Stimulated activated naive CD4-positive, alpha-beta T cell treated with Interleukin-2 at 50 U/mL for 16 hours (primary cell): ENCODE measurements at regions not wholly inside any gene's neighbourhood (a gene's known extent, or its start where the extent isn't known, plus 50 kb on each side); places are given as distances from the start of the nearest gene placed in this dataset.
"Not testable (repeated sequence)": the region's sequence is repeated elsewhere in the genome, so short reads cannot be mapped to it uniquely, and the experiment has no call there.

Experiments used
- DNase-seq: peaks from one replicate; lab custom pipeline; 2025; lab: John Stamatoyannopoulos, UW

DNA sequence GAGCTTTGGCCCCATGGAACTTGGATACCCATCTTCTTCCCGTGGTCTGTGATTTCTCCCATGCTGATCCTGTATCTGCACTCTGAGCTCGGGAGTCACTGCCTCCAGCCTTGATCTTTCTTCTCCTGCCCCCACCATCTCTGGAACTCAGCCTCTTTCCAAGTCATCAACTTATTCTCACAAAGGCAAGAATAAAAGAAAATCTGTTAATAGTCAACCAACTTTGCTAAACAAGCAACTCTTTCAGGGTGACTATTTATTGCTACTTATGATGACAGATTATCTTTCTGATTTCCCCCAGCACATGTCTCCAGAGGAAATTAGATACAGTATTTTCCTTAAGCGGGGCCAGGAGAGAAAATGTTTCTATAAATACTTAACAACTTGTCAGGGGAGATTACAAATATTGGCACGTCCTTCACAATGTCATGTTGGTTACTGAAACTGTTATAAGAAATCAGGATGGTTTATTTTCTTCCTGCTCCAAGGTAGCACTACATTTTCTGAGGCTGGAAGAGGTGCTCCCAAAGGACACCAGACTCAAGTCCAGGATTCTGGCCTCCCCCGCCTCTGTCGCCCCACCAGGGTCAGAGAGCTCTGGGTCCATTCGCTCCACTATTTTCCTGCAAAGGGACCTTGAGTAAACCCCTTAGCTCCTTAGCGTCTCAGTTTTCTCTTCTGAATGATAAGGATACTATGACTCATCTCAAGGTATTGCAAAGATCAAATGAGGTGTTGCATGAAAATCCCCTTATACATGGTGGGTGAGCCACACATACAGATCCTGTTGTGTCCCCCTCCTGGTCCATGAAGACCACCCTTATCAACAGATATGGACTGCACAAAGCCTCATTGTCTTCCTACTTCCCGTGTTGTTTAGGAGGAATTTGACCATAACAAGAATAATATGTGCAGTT, 205.2 kb upstream of the WSCD1 start:
- no peak for DNase-seq

DNA sequence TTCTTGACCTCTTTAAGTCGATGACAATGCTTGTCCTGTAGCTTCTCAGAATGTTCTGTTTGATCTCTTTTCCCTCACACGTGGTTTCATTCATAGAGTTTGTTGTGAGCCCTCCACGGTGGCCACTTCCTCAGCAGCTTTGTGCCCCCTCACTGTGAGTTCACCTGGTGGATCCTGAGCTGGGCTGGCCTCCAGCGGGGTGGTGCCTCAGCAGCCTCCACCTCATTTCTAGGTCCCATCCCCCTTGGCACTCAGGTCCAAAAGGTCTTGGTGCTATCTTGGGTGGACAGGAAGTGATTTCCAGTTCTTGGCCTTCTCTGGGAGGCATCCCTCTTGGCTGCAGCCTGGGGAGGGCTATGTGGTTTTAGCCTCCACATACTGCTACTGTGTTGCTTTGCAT, 203.2 kb upstream of the WSCD1 start:
- no peak for DNase-seq

DNA sequence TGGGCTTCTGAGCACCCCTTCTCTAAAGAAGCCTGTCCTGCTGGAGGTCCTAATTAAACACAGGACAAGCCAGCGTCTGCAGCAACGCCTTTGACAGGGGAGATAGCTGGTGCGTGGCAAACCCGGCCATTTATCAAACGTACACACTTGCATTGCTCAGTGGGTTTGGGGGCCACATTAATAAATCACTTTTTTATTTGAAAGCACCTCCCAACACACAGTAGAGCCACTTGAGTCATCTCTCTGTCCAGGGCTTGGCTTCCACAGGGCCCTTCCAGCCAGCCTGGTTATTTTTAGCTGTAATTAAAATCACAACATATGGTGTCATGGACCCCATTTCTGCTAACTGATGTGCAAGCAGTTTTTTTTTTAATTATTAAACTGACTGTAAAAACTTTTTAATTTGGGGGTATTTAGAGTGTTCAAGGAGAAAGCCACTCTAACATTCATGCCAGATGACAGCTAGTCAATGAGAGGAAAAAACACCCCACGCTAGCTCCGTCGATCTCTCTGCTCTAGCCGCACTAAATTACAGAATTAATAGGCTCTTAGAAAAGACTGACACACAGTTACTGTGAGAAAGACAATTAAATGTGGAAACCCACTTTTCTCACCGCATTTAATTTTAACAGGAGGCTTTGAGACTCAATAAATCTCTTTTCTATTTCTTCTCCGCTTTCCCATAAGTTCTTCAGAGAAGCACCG, 201.0 kb upstream of the WSCD1 start:
- DNase-seq = no peak

DNA sequence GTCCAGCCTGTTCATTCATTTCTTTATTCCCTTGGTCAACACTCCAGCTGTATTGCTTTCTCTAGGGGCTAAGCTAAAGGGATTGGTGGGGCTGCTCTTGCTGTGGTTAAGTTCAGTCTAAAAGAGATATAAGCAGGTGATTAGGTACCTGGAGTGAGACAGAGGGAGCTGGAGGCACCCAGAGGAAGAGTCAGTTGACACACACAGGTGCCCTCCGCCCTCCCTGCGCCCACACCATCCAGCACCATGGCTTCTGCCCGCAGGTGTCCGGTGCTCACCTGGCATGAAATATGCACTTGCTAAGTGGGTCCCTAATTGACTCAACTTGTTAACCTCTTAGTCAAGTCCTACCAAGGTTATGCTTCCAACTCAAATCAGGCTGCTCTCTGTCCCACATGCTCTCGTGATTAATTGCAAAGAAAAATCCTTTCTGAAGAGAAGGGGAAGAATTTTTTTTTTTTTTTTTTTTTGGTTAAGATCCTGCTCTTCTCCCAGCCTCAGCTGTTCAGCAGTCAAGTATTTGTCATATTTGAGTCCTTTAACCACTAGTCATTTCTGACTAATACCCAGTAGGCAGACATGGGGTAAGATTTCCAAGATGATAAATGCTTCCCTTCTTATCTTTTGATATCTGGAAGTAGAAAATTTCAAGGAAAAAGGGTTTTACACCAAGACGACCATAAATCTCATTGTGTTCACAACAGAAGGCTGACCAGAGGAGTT, 199.8 kb upstream of the WSCD1 start:
- no peak for DNase-seq

DNA sequence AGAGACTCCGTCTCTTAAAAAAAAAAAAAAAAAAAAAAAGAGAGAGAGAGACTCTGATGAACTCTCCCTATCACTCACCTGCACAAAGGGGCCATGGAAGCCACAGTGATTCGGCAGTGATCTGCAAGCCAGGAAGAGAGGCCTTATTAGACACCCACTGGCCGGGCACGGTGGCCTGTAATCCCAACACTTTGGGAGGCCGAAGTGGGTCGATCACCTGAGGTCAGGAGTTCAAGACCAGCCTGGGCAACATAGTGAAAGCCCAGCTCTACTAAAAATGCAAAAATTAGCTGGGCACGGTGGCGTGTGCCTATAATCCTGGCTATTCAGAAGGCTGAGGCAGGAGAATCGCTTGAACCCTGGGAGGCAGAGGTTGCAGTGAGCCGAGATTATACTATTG, 198.5 kb upstream of the WSCD1 start:
- no peak for DNase-seq

DNA sequence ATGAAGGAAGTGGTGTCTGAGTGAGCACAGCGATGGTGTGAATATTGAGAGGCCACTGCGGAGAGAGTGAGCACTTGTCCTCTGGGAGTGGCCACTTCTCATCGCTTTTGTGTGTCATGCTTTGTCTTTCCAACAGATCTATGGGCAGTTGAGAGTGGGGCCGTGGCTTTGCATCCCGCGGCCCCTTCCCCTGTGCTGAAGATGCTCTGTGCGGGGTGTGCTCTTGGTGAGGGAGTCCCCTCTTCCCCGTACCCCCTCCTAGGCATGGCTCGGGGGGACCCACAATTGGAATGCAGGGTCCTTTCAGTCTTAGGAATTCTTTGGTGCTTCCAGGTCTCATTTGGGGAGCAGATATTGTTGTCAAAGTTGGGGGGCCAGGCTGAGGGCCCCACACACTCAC, 197.3 kb upstream of the WSCD1 start:
- DNase-seq = no peak

DNA sequence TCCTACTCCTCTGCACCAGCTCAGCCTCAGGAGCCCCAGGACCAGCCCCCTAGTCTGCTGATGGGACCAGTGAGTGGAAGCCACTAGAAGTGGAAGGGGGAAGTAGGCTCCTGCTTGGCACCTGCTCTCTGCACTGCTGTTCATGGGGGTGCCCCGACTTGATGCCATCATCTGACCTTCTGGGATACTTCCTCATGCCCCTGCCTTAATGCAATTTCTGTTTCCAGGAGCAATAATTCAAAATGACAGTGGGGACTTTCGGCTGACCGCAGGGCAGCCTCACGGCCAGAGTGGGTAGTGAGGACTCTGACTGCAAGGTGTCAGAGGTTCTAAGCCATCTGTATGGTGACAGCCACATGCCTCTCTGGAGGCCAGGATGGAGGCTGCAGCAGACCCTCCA, 196.4 kb upstream of the WSCD1 start:
- no peak for DNase-seq

DNA sequence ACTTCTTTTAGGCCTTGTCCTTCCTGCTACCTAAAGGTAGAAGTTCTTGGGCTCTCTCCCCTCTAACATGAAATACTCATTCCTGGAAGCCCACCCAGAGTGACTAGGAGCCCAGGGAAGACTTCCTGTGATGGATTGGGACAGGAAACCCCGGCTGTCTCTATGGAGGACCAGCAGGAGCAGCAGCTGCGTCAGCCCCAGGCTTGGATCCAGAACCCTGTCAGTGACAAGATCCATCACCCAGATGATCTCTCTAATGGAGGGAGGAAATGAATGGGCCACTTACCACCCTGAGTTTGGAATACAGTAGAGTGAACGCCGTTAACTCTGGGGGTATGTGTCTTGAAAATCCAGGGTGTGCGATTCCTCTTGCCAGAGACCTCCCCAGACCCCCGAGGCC, 195.7 kb upstream of the WSCD1 start:
- no peak for DNase-seq

DNA sequence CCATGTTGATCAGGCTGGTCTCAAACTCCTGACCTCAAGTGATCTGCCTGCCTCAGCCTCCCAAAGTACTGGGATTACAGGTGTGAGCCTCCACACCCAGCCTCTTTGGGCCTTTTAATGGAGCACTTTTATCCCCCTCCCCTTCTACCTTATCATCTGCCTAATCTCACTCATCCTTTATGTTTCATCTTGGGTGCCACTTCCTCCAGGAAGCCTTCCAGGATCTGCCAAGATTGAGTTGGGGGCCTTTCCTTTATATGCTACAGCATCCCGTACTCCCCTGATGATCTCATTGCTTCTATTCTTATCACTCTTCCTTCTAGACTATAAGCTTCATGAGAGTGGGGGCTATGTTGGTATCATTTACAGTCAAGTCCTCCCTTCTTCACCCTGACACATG, 192.8 kb upstream of the WSCD1 start:
- DNase-seq = no peak

DNA sequence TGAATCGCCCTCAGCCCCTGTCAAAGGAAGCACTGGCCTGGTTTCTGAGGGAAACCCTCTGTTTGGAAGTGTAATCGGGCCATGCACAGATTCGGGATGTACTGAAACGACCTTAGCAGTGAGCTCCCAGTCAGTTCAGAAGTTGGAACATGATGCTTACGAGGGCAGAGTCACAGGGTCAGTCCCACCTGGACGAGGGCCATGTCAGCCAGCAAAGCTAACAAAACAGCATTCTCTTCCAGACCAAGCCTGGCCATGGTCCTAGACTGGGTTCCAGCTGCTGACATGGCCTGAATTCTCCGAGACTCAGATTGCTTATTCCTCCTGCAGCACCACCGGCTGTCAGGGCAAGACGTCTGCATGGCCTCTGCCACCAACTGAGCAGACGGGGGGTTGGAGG, 192.2 kb upstream of the WSCD1 start:
- DNase-seq = no peak

DNA sequence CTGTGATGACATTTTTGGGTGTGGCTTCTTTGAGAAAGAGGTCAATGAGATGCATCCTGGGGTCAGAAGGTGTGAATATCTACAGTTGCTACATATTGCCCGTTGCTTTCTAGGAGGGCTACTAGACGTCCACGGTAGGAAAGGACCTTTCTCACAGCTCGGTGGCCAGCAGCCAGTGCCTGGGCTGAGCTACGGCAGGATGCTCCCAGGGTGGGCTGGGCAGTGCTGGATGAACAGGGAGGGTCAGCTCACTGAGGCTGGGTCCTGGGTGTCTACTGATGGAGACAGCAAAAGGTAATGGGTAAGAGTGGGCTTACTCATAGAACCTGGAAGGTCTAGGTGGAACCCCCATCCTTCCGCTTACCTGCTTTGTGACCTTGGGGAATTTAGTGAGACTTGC, 188.3 kb upstream of the WSCD1 start:
- no peak for DNase-seq

DNA sequence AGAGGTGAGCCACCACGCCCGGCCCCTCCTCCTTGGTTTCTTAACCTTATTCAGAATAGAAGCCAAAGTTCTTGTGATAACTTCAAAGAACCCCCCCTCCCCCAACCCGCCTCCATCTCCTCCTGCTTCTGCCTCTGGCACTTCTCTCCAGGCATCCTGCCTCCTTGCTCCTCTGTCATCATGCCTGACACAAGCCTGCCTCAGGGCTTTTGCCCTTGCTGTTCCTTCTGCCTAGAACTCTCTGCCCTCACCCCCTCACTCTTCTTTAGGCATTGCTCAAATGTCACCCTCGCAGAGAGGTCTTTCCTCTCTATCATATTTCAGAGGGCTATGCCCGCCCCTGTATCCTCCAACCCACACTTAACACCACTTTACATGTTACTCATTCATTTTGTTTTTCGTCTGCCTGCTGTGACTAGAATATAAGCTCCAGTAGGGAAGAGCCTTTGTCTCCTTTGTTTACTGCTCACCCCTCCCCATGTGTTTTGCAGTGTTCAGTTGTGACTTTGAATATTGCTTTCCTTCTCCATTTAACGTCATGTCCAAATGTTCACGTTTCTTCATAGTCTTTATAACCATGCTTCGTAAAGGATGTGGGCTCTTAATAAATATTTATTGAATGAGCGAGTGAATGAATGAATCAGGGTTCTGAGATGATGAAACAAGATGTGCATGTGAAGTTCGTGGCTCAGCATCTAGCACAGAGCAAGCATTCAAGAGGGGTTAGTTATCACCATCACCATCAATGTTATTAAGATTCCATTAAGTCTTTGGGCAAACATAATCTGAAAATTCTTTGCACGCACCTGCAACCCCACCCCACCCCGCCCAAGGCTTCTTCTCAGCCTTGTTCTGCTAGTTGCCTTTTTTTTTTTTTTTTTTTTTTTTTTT, 186.2 kb upstream of the WSCD1 start:
- DNase-seq = no peak

DNA sequence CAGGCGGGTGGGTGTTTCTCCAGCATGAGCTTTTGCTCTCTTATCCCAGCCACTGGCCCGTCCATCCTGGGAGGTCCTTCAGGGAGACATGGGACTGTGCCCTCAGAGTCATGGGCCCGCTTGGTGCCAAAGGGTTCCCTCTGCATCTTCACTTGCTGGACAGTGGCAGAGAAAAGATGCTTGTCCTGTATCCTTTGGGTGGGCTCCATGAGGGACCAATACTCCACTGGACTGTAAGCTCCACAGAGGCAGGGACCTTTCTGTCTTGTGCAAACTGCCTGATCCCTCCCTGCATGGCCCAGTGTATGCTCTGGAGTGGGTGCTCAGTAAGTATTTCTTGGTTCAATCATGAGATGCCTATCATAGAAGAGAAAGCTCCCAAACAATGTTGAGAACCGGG, 184.8 kb upstream of the WSCD1 start:
- no peak for DNase-seq

DNA sequence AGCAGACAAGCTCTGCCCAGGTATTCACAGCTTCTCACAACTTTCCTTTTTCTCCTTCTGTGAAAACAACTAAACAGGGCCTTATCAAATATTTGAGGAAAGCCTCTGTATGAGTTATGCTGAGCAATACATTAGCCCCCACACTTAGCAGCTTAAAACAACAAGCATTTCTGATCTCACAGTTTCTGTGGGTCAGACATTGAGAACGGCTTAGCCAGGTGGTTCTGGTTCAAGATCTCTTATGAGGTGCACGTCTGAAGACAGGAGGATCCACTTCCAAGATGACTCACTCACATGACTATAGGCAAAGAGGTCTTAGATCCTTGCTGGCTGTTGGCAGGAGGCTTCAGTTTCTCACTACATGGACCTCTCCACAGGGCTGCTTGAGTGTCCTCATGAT, 181.4 kb upstream of the WSCD1 start:
- no peak for DNase-seq

DNA sequence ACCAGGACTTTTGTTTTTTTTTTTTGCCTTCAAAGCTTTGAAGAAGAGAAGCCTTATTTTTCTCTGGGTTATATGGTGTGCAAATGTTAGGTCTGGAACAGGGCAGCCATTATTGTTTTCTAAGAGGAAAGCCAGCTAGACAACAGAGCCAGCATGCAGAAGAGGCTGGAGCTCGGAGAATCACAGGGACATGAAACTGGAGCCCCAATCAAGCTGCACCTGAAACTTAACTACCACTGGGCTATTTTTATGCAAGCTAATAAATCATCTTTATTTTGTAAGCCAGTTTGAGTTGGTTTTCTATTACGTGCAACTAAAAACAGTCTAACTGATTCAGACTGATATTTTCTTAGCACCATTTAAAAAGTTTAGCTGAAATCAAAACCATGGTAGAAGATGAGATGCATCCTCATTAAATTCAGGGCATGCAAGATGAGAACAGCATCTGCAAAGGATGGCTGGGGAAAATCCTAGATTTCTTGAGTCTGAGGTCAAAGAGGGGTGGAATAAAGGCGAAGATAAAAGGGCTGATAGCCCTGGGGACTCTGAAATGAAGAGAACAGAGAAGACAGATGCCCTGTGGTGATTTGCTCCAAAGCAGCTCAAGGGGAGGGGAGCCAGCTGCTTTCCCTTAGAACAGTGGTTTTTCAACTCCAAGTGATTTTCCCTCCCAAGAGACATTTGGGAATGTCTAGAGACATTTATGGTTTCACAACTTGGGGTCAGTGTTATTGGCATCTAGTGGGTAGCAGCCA, 177.1 kb upstream of the WSCD1 start:
- no peak for DNase-seq

DNA sequence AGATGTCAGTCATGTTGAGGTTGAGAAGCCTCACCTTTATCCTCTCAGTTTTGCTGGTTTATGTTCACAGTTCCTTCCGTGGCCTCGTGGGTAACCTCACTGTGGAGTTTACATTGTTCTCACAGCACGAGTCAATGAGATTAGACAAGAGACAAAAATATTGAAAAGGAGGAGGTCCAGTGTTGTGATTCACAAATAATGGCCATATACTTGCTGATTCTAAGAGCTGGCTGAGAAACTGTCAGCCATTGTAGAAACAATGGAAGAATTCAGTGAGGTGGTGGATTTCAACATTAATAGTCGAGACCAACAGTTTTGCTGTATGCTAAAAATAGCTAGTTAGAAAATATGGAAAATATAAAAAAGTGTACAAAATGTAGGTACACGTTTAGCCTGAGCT, 176.4 kb upstream of the WSCD1 start:
- no peak for DNase-seq

DNA sequence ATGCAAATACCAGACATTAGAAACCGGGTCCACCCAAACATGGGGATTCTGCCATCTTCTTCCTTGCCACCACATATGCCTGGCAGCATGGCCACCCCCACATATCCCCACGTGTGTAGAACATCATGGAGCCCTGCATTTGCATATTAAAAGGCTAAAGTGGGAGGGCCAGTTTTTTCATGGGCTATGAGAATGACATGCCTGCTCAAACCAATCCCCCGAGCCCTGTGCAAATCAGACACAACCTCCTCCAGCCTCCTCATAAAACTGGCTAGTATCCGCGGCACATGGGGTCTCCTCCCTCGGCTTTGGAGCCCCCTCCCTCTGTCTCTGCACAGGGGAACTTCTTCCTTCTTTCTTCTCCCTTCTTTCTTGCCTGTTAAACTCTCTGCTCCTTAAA, 174.9 kb upstream of the WSCD1 start:
- DNase-seq = no peak

DNA sequence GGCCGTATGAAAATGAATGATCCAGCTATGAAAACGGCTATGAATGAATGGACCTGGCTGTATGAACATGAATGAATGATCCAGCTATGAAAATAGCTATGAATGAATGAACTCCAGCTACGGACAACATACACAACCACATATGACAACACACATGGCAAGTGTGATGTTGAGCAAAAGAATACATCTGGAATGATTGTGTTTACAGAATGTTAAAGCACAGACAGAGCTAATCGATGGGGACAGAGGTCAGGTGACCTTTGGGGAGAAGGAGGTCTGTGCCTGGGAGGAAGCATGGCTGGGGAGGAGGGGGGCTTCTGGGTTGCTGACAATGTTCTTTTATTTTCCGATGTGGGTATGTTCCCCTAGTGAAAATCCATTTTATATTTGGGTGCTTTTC, 174.0 kb upstream of the WSCD1 start:
- no peak for DNase-seq

DNA sequence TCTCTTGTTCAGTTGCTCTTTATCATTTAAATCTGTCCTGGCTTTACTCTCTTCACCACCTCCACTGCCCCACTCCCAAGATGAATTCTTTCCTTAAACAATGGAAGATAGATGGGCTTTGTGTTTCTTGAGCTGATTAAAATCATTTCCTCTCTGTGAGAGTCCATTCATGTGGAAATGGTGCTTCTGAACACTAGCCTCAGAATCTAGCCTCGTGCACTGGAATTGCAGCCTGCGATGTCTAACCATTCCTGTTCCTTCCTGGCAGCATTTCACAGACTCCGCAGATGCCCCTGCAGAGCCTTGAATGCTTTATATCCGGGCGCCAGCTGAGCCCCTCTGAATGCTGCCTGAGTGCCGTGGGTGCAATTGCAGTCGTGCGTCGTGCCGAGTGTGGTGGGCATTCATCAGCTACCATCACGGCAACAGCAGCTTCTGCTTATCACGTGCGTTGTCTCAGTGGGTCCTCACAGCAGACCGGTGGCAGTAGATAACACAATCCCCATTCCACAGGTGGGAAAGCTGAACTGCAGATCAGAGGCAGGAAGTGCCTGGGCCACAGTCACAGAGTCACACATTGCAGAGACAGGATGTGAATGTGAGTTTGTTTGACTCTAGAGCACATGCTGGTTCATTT, 172.8 kb upstream of the WSCD1 start:
- DNase-seq = no peak

DNA sequence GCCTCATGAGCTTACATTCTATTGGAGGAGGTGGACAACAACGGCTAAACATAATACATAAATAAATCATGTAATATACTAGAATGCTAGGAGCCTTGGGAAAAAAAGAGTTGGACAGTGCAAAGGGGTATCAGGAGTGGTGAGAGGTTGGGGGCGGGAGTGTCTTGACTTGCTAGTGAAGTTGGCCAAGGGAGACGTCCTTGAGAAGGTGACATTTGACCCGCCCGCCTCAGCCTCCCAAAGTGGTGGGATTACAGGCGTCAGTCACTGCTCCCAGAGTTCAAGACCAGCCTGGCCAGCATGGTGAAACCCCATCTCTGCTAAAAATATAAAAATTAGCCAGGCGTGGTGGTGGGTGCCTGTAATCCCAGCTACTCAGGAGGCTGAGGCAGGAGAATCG, 172.2 kb upstream of the WSCD1 start:
- DNase-seq = not testable (repeated sequence)

DNA sequence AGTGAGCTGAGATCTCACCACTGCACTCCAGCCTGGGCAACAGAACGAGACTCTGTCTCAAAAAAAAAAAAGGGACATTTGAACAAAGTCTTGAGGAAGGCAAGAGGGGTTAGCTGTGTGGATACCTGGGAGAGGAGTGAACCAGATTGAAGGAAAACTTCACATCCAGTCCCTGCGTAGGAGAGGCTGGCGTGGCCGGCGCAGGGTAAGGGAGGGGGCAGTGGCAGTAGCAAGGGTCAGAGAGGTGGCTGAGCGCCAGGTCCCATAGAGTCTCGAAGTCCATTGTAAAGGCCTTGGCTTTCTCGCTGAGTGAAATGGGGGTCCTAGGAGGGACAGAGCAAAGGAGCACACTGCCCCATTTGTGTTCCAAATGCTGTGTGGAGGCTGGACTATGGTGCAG, 171.8 kb upstream of the WSCD1 start:
- no peak for DNase-seq
